HEK293T (cell line): ENCODE measurements at regions not wholly inside any gene's neighbourhood (a gene's known extent, or its start where the extent isn't known, plus 50 kb on each side); places are given as distances from the start of the nearest gene placed in this dataset.

Experiments
- ARNT ChIP-seq: fragments of 450-650 bp; IDR thresholded peaks from 2 replicates; pipeline ENCODE4 v1.6.1; 2017; ENCODE audit warnings: mild to moderate bottlenecking
- CTBP1 ChIP-seq: fragments of 450-650 bp; IDR thresholded peaks from 2 replicates; pipeline ENCODE4 v1.6.1; 2016; ENCODE audit warnings: borderline replicate concordance
- ELF4 ChIP-seq: fragments of 450-650 bp; IDR thresholded peaks from 2 replicates; pipeline ENCODE4 v1.6.1; 2017; ENCODE audit warnings: antibody characterized with exemption
- FOXA1 ChIP-seq: fragments of 450-650 bp; IDR thresholded peaks from 2 replicates; pipeline ENCODE4 v1.6.1; 2016; ENCODE audit warnings: mild to moderate bottlenecking
- FOXK2 ChIP-seq: fragments of 450-650 bp; IDR thresholded peaks from 2 replicates; pipeline ENCODE4 v1.6.1; 2016; ENCODE audit warnings: mild to moderate bottlenecking
- FOXM1 ChIP-seq: fragments of 450-650 bp; IDR thresholded peaks from 2 replicates; pipeline ENCODE4 v1.6.1; 2017; ENCODE audit warnings: mild to moderate bottlenecking, borderline replicate concordance
- HDGF ChIP-seq: fragments of 450-650 bp; IDR thresholded peaks from 2 replicates; pipeline ENCODE4 v1.6.1; 2017; ENCODE audit warnings: antibody characterized with exemption, borderline replicate concordance
- NFRKB ChIP-seq: fragments of 450-650 bp; IDR thresholded peaks from 2 replicates; pipeline ENCODE4 v1.6.1; 2016; ENCODE audit warnings: mild to moderate bottlenecking, moderate library complexity
- SP1 ChIP-seq: fragments of 450-650 bp; IDR thresholded peaks from 2 replicates; pipeline ENCODE4 v1.6.1; 2017
- SUZ12 ChIP-seq: fragments of 450-650 bp; IDR thresholded peaks from 2 replicates; pipeline ENCODE4 v1.6.1; 2016; ENCODE audit warnings: mild to moderate bottlenecking
- TARDBP ChIP-seq: fragments of 450-650 bp; IDR thresholded peaks from 2 replicates; pipeline ENCODE4 v1.6.1; 2016
- ZNF384 ChIP-seq: fragments of 450-650 bp; IDR thresholded peaks from 2 replicates; pipeline ENCODE4 v1.6.1; 2016

GRCh38 chr9:3750321-3750720 lies 224.5 kb upstream of the RFX3 start:
- TF ChIP-seq SP1 (no peak), ZNF384 (no peak), CTBP1 (no peak), ARNT (no peak), FOXA1 (no peak), NFRKB (no peak), ELF4 (no peak), FOXM1 (no peak), SUZ12 (no peak), TARDBP (no peak), FOXK2 (no peak), HDGF (no peak)
